ENCODE measurements at regions not wholly inside any gene's neighbourhood (a gene's known extent, or its start where the extent isn't known, plus 50 kb on each side); places are given as distances from the start of the nearest gene placed in this dataset.

- TF ChIP-seq POLR2AphosphoS5 (IDR thresholded peaks at IDR 0.05) = no peak
- no peak for TF ChIP-seq CTCF (IDR thresholded peaks at IDR 0.05)
These were observed 128.4 kb upstream of the CPNE8 start for GRCh38 chr12:39033782-39034181.
